SW480 (cell line): ENCODE measurements at regions not wholly inside any gene's neighbourhood (a gene's known extent, or its start where the extent isn't known, plus 50 kb on each side); places are given as distances from the start of the nearest gene placed in this dataset.
A peak's percentile ranks its signal among the peaks of the same experiment; 100 is the strongest.
"Not testable (repeated sequence)": the region's sequence is repeated elsewhere in the genome, so short reads cannot be mapped to it uniquely, and the experiment has no call there.

Source experiments
- DNase-seq: peaks from one replicate; pipeline ENCODE4 v3.0.0-alpha.2; 2016; ENCODE audit warnings: low spot score

DNA sequence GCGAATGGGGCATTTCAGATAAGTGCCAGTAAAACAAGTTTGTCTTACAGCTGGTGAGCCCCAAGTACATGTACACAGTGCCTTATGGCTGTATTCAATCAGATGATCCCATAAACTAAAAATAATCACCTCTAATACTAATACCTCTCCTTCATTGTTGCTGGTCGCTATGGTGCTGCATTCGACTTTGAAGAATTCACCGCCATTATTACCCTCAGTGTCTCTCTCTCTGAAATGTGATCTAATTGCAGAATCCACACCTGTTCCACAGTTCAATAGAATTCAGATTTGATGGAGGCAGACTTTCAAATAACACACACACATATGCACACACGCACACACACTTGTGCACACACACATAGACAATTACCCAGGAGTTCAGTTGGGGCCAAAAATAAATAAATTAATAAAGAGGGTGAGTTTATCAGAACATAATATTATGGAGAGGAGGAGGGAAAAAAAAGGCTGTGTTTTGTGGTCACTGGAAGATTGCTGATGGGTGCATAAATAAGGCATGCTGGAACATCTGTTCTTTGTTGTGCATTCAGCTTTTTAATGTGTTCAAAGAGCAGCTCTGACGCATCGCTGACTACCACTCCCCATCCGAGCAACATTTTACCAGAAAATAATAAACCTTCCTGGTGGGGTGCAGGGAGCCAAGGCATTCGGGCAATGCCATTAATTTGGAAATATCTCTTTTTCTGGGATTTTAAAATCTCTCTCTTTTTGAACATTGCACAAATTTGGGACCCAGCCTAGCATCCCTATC is 235.7 kb downstream of the SATB1 start:
- peak; percentile 71 for DNase-seq

DNA sequence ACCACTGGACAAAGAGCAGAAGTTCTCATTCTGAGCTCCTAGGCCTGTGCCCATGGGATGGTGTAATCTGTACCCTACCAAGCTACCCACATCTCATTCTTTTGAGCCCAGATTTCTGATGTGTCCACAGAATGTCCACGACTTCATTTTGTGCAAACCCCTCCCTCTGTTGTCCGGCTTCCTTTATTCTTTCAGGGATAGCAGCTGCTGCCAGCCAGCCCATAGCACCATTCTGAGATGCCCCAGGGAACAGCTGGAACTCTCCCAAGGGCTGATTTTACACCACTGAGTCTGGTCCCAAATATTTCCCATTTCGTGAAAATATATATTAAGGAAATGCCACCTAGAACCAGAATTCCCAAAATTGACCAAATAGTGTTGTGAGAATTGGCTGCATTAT is 236.6 kb downstream of the SATB1 start:
- no peak for DNase-seq

DNA sequence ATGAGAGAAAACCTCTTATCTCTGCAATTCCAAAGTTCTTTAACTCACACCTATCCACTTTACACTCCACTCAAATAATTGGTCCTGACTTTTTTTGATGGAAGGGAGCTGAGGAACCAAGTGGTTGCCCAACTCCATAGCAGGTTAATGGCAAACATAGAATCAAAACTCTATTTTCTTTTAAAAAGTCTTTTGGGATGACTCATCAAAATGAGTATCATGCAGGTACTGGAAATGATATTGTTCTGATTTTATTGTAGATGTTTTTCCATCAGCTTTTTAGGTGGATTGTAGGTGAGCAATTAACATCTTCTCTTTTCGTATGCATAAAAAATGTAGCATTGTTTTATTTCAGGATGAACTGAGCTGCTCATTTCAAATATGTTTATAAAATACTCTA is 239.5 kb downstream of the SATB1 start:
- DNase-seq: no peak

DNA sequence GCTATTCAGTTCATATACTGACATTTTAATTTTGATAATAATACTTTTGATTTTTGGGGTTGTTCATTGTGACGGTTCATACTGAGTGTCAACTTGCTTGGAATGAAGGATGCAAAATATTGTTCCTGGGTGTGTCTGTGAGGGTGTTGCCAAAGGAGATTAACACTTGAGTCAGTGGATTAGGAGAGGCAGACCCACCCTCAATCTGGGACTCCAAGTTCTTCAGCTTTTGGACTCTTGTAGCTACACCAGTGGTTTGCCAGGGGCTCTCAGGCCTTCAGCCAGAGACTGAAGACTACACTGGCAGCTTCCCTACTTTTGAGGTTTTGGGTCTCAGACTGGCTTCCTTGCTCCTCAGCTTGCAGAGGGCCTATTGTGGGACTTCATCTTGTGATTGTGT is 242.2 kb downstream of the SATB1 start:
- DNase-seq: not testable (repeated sequence)

DNA sequence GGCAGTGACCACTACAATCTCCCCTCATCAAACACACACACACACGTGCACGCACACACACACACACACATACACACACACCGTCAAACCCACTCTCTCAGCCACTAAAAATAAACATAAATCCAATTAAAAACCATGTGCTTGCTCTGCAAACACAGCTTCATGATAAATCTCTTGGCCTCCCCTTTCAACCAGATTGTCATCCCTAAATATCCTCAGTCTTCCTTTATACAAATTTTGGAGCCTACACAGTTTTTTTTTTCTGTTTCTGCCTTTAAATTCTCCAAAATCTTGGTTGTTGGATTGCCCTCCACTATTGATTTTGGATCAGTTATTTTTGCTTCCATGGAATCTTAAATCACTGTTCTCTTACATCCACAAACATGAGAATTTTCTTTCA is 245.6 kb downstream of the SATB1 start:
- DNase-seq: no peak

DNA sequence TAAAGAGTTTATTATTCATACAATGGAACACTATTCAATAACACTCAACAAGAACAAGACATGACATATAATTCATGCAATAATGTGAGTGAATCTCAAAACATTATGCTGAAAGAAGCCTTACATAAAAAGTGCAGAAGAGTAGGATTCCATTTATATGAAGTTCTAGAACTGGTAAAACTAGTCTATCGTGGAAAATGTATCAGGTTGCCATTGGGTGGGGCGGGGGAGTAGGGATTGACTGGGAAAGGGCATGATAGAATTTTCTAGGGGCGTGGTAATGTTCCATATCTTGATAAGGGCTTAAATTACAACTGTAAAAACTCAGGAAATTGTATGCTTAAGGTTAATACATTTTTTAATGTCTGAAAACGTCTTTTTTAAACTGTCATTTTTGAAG is 247.9 kb downstream of the SATB1 start:
- DNase-seq: no peak

DNA sequence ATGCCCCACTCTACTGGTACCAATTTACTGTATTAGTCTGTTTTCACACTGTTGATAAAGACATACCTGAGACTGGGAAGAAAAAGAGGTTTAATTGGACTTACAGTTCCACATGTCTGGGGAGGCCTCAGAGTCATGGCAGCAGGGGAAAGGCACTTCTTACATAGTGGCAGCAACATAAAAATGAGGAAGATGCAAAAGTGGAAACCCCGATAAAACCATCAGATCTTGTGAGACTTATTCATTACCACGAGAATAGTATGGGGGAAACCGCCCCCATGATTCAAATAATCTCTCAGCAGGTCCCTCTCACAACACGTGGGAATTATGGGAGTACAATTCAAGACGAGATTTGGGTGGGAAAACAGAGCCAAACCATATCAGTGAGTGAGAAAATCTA is 251.2 kb downstream of the SATB1 start:
- DNase-seq: not testable (repeated sequence)

DNA sequence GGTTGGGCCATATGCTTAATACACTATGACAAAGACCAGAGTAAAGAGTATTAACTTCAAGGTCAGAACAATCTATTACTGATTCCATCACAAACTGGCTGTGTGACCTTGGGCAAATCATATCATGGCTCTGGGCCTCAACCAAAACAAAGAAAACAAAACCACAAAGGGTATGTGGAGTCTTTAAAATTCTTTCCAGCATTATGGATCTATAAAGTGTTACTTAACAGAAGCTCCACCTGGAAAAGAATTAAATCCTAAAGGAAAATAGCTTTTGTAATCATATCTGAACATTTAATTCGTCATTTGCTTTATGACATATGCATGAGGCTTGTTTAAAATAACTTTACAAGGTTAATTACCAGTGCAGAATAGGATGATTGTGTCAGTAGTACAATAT is 265.5 kb downstream of the SATB1 start:
- no peak for DNase-seq

DNA sequence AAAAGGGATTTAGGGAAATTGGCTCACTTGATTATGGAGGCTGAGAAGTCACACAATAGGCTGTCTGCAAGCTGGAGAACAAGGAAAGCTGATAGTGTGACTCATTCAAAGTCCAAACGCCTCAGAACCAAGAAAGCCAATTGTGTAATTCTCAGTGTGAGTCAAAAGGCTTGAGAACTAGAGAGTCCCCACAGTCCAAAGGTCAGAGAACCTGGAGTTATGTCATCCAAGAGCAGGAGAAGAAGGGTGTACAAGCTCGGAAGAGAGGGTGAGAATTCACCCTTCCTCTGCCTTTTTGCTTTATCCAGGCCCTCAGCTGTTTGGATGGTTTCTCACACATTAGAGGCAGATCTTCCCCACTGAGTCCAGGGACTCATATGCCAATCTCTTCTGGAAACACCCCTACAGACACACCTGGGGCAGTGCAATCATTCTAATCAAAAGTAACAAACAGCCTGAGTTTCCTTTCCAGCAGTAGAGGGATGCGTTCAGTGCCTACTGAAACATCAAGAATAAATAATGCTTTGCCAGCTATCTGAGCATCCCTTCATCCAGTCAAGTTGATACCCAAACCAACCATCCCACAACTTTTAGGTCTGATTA is 271.5 kb downstream of the SATB1 start:
- DNase-seq: peak; percentile 45

DNA sequence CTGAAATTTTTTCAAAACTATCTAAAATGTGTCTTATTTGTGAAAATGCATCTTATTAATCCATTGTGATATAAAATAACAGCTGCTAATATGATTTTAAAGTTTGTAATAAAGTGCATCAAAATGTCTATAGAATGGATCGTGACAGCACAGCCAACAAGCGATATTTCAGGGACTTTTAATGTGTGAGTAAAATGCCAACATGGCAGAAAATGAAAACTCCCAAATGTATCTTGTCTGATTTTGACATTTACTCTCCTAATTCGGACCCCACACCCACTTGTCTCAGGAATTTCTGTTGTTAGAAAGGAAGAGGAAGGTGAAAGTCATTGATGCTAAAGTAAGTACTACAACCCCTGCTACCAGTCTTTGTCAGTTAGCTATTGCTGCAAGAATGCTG is 273.9 kb downstream of the SATB1 start:
- DNase-seq: no peak

DNA sequence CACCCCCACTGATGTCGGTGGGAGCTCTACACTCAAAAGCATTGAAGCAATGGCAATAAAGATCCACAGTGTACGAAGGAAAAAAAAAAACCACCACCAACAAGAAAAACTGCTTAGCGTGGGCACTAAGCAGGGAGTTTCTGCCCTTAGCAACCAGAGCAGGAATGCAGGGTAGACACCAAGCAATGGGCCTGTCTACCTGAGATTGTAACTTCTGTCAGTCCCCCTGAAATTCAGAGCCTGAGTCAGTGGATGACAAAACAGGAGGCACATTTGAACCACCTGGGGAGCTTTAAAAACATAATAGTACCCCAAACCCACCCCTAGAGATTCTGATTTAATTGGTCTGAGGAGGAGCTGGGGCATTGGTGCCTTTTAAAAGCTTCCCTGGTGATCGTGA is 275.2 kb downstream of the SATB1 start:
- no peak for DNase-seq

DNA sequence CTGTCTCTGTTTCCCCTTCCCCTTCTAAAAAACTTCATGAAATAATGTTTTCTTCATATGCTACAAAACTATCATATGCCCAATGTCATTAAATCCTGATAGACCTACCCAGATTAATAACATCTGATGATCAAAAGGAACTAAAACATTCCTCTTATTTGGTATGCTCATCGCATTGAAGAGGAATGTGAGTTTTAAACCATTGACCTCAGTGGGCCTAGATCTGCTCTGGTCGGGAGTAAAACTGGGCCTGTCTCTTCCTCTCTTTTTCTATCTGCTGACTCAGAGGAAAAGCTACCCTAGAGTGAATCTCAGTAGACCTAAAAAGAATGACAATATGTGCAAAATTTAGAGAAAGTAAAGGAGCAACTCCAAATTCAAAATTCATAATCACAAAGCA is 275.8 kb downstream of the SATB1 start:
- no peak for DNase-seq

DNA sequence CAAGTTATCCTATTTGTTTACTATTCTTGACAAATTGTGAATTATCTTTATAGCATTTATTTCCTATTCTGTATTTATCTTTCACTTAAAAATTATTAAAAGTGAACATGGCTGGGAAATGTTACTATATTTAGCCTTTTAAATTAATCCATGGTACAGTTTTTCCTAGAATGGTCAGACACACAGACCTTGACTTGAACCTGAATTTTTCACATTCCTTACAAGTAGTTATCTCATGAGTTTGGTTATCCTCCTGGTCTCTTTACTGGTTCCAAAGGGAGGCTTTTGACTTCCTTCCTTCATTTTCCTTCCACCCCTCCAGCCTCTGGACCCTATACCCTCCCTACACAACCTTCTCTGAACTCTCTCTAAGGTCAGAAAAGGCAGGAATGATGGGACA is 280.6 kb downstream of the SATB1 start:
- no peak for DNase-seq

DNA sequence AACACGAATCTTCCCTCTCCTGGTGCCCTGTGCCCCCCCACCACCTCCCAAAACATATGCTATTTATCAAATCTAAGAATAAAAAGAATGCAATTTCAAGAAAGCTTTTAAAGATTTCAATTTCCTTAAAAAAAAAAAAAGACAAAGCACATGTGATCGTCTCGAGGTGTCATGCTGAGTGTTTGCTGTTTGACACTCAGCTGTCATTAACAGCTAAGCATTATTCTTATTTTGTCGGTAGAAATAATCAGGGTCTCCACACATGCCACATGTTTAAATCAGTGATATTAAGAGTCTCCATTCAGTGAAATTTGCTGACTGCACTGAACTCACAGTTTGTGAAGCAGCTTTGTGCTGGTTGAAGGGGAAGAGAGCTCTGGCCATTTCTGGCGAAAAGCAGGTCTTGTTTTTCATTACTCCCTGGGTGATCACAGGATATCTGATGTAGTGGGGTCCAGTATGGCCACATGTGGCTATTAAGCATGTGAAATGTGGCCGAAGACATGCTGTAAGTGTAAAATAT is 281.8 kb downstream of the SATB1 start:
- DNase-seq: no peak

DNA sequence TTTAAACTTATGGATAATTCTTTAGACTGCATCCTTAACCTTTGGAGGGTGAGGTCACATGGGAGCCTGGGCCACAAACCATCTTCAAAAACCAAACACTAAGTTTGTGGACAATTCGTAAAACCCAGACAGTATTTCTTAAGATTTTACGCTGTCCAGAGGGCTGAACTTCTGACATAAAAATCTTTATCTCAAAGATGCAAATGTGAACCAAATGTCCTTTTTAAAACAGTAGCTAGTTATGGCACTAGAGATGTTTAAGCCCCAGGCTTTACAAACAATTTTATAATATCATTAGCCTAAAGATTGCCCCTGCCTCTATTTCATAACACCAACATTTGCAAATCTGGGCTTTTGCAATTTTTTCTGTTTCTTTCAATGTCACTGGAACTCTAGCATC is 287.2 kb downstream of the SATB1 start:
- no peak for DNase-seq

DNA sequence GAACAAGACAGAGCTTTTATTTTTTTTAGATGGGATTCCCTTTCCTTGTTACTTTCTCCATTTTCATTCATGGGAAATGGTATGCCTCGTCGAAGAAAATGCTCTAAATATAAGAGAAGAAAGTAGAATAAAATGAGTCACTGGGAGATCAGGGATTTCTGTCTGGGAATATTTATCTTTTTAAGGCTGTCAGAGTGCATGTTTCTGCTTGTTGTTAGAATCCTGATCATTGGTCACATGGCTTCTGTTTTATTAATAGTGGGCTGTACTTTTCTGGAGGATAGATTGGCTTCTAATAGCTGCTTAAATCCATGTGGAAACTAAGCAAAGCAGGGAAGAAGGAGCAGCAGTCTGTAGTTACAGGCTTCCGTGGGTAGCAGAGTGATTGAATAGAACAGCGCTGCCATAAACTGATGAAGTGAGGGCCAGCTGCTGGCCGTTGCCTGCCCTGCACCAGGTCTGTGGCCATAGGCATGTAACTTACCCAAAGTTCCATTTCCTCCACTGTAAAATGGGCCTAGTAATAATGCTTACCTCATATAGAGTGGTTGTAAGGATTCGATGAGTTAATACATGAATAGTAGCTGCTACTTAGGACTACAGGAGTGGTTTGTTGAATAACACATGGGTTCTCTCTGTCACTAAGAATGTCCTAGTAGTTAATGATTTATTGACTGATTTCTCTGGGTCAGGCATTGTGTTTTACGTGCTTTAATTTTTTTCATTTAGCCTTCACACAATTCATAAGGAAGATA is 289.9 kb downstream of the SATB1 start:
- no peak for DNase-seq

DNA sequence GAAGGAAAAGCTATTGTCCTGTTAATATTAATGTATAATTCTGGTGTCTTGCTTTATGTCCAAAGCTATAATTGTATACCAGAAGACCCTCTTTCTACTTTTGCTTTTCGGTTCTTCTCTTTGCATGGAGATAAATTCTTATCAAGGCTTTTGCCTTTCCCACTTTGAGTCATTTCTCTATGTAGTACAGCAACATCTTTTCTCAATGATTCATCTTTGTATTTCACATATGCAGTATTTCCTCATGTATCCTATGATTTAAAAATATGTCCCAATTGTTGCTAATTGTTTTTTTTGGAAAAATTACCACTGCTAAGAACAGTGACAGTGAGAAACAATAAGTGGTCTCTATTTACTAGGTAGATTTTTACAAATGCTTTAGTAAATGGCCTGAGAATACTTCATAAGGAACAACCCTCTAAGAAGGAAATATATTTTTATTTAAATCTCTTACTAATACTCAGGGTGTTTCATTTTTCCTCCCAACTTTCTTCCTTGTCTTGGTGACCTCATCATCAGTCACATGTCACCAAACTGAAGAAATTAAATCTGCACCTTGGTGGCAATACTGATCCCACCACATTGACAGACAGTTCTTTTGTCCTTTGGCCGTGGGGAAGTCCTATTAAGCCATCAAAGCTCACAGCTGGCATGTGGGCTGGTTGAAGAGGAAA is 290.6 kb downstream of the SATB1 start:
- DNase-seq: no peak

DNA sequence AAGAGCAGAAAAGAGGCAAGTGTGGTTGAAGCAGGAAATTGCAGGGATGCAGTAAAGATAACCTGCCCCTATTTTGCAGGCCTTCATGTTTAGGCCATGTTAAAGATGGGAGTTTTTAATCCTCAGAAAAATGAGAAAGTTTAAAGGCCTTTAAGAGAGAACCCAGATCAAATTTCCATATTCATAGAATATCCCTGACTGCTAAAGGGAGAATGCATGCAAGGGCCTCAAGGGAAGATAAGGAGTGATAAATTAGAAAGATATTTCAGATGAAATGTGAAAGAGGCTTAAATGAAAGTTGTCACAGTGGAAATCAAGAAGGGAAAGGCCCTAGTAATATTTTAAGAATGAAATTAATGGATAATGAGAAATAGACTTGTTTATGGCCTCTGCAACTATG is 292.1 kb downstream of the SATB1 start:
- DNase-seq: no peak

DNA sequence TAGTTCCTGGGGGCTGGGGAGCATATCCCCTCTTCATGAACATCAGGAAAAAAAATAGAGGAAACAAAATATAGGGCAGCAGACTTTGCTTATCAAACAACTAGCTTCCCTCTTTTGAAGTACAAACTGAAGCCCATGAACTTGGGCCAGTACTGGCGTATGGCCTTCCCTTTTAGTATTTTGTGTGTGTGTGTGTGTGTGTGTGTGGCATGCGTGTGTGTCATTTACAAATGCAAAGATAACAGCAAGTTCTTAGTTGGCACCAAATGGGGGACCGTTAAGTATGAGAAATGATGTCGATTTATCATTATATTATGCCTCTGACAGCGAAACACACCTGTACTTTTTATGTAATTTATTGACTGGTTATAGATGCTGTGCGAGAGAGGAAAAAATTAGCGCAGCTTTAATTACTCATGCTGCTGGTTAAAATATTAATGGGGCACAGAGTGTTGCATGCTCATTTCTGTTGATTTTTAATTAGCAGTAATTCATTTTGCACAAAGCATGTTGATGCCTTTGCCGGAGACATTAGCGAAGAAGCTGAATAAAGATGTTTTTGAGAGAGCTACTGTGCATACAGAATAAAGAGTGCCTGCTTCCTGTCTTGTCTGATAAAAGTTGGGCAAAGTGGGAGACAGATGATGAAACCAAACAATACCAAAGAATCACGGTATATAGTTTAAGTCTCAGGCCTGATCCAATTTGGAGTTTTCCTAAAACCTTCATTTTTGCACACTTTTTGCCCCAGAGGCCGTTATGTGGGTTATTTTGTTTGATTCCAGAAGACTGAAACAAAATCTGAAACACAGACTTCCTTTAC is 297.1 kb downstream of the SATB1 start:
- DNase-seq: no peak

DNA sequence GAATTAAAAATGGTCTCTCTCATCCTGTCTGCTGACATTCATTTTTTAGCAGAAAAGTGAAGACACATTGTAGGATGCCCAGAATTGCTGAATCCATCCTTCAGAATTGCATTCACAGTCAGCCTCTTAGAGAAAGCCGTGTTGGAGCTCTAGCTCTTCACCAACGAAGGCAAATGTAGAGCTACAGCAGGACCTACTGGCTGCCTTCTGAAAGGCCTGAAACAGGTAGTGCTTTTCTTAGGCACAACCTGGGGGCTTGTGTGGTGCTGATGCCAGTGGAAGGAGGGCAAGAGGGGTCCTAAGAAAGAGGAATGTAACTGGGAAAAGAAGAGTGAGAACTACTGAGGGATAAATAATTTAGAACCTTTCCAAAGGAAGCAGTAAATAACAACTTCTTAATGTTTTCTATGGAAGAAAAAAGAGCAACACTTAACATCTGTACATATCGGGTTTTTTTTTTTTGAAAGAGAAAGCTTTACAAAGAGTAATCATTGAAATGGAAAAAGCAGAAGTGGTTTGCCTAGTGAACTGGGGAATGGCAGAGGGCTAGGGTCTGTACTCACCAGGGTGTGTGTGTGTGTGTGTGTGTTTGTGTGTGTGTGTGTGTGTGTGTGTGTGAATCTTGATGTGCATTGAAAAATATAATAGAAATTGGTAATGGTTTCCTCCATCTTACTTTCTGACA is 297.8 kb downstream of the SATB1 start:
- DNase-seq: no peak

DNA sequence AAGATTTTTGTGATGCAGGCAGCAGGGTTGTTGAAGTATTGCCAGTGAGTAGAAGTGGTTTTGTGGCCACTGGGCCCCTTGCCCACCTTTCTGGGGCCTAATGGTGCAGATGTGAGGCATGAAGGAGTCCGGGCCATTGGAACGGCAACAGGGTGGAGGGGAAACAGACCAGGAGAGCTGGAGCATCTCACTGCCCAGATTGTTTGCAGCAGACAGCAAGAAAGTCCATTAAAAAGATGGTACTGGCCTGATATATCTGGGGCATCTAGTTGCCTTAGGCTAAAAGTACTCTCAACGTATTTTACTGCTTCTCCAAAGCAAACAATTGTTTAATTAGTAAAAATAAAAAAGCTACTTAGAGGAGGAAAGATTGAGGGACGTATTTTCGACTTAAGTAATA is 298.4 kb downstream of the SATB1 start:
- no peak for DNase-seq
